Activated CD8-positive, alpha-beta memory T cell treated with anti-CD3 and anti-CD28 coated beads, Interleukin-2, amount 10 ng/mL, durations not matched to agents 7 days and 5 days (primary cell): ENCODE measurements at regions not wholly inside any gene's neighbourhood (a gene's known extent, or its start where the extent isn't known, plus 50 kb on each side); places are given as distances from the start of the nearest gene placed in this dataset.

ENCODE experiments used
- ATAC-seq: fragments of 150-1000 bp; cut with Tn5 transposase; one replicate; pipeline ENCODE4 v1.10.0; 2021; ENCODE audit warnings: moderate library complexity
- CTCF ChIA-PET: fragments of 350-600 bp; sonication (Branson Sonifier 250); formaldehyde crosslinking; loops from one replicate; lab custom pipeline; 2021; ENCODE audit warnings: antibody characterized with exemption; lab: Charles Lee
- DNase-seq: peaks from one replicate; pipeline ENCODE4 v3.0.0-alpha.2; 2020
- H3K27ac Mint-ChIP-seq: one replicate; pipeline ENCODE4 v1.8.0; 2021; ENCODE audit warnings: mild to moderate bottlenecking, mixed read lengths
- H3K27me3 Mint-ChIP-seq: one replicate; pipeline ENCODE4 v1.8.0; 2021; ENCODE audit warnings: mixed read lengths
- H3K36me3 Mint-ChIP-seq: one replicate; pipeline ENCODE4 v1.8.0; 2021; ENCODE audit warnings: mild to moderate bottlenecking, mixed read lengths
- H3K4me1 Mint-ChIP-seq: one replicate; pipeline ENCODE4 v1.8.0; 2021; ENCODE audit warnings: mixed read lengths
- H3K4me3 Mint-ChIP-seq: one replicate; pipeline ENCODE4 v1.8.0; 2021; ENCODE audit warnings: mild to moderate bottlenecking, moderate library complexity, mixed read lengths
- H3K9me3 Mint-ChIP-seq: one replicate; pipeline ENCODE4 v1.8.0; 2022; ENCODE audit warnings: low read depth, mixed read lengths

GRCh38 chr10:59595593-59595992, 114.1 kb downstream of the SLC16A9 start:
- H3K9me3 Mint-ChIP-seq: no peaks in the 10 kb centered on the region
- no peak for DNase-seq
- CTCF ChIA-PET: no interaction called here
- no peaks in the 10 kb centered on the region for H3K27me3 Mint-ChIP-seq
- no peak overlapping the region for H3K4me3 Mint-ChIP-seq
- no peaks in the 10 kb centered on the region for H3K4me1 Mint-ChIP-seq
- H3K36me3 Mint-ChIP-seq: no peaks in the 10 kb centered on the region
- ATAC-seq: no peak
- no peak overlapping the region for H3K27ac Mint-ChIP-seq

- DNase-seq (no peak), ATAC-seq (no peak)
- Mint-ChIP-seq H3K9me3 (no peaks in the 10 kb centered on the region), H3K4me3 (no peak overlapping the region), H3K4me1 (no peaks in the 10 kb centered on the region), H3K27me3 (no peaks in the 10 kb centered on the region), H3K36me3 (no peaks in the 10 kb centered on the region), H3K27ac (no peak overlapping the region)
- CTCF ChIA-PET: no interaction called here
Observed at GRCh38 chr10:59593768-59594167, 115.9 kb downstream of the SLC16A9 start.

- no peak overlapping the region for H3K27ac Mint-ChIP-seq
- no peak for ATAC-seq
- H3K36me3 Mint-ChIP-seq: no peaks in the 10 kb centered on the region
- H3K4me3 Mint-ChIP-seq: no peak overlapping the region
- H3K9me3 Mint-ChIP-seq: no peaks in the 10 kb centered on the region
- no peak for DNase-seq
- H3K27me3 Mint-ChIP-seq: no peaks in the 10 kb centered on the region
- CTCF ChIA-PET: no interaction called here
- no peaks in the 10 kb centered on the region for H3K4me1 Mint-ChIP-seq
Observed at GRCh38 chr10:59589796-59590195, 119.9 kb downstream of the SLC16A9 start.

- Mint-ChIP-seq H3K27me3 (no peaks in the 10 kb centered on the region), H3K4me1 (no peaks in the 10 kb centered on the region)
- CTCF ChIA-PET: no interaction called here
Observed at GRCh38 chr10:59588791-59589190, 120.9 kb downstream of the SLC16A9 start.

GRCh38 chr10:59587756-59588140, 121.9 kb downstream of the SLC16A9 start:
- no peaks in the 10 kb centered on the region for H3K36me3 Mint-ChIP-seq
- H3K4me1 Mint-ChIP-seq: no peaks in the 10 kb centered on the region
- no peak overlapping the region for H3K4me3 Mint-ChIP-seq
- ATAC-seq (no peak), DNase-seq (no peak)
- CTCF ChIA-PET: no interaction called here
- H3K9me3 Mint-ChIP-seq: no peaks in the 10 kb centered on the region
- no peak overlapping the region for H3K27ac Mint-ChIP-seq
- H3K27me3 Mint-ChIP-seq: no peaks in the 10 kb centered on the region

More at GRCh38 chr10:59588791-59589190, 120.9 kb downstream of the SLC16A9 start:
- H3K4me3 Mint-ChIP-seq: no peak overlapping the region
- no peaks in the 10 kb centered on the region for H3K36me3 Mint-ChIP-seq
- ATAC-seq: no peak
- H3K9me3 Mint-ChIP-seq: no peaks in the 10 kb centered on the region
- H3K27ac Mint-ChIP-seq: no peak overlapping the region
- DNase-seq: no peak

GRCh38 chr10:59587083-59587755, 122.4 kb downstream of the SLC16A9 start:
- DNase-seq (no peak), ATAC-seq (no peak)
- CTCF ChIA-PET: no interaction called here
- H3K27ac Mint-ChIP-seq: no peak overlapping the region
- H3K36me3 Mint-ChIP-seq: no peaks in the 10 kb centered on the region
- no peak overlapping the region for H3K4me3 Mint-ChIP-seq
- H3K27me3 Mint-ChIP-seq: no peaks in the 10 kb centered on the region
- H3K4me1 Mint-ChIP-seq: no peaks in the 10 kb centered on the region
- no peaks in the 10 kb centered on the region for H3K9me3 Mint-ChIP-seq

- H3K4me1 Mint-ChIP-seq: no peaks in the 10 kb centered on the region
- DNase-seq: no peak
- ATAC-seq: no peak
- CTCF ChIA-PET: no interaction called here
- no peaks in the 10 kb centered on the region for H3K27me3 Mint-ChIP-seq
- H3K4me3 Mint-ChIP-seq: no peak overlapping the region
- H3K27ac Mint-ChIP-seq: no peak overlapping the region
- H3K9me3 Mint-ChIP-seq: no peaks in the 10 kb centered on the region
- no peaks in the 10 kb centered on the region for H3K36me3 Mint-ChIP-seq
Observed at GRCh38 chr10:59586407-59586891, 123.2 kb downstream of the SLC16A9 start.

GRCh38 chr10:59585046-59585700, 124.5 kb downstream of the SLC16A9 start:
- H3K9me3 Mint-ChIP-seq: no peaks in the 10 kb centered on the region
- H3K27me3 Mint-ChIP-seq: no peaks in the 10 kb centered on the region
- H3K4me1 Mint-ChIP-seq: no peaks in the 10 kb centered on the region
- DNase-seq (no peak), ATAC-seq (no peak)
- H3K36me3 Mint-ChIP-seq: no peaks in the 10 kb centered on the region
- no peak overlapping the region for H3K4me3 Mint-ChIP-seq
- CTCF ChIA-PET: no interaction called here
- no peak overlapping the region for H3K27ac Mint-ChIP-seq

- no peaks in the 10 kb centered on the region for H3K27me3 Mint-ChIP-seq
- no peaks in the 10 kb centered on the region for H3K4me1 Mint-ChIP-seq
- no peak for DNase-seq
Observed at GRCh38 chr10:59582780-59583179, 126.9 kb downstream of the SLC16A9 start.

GRCh38 chr10:59582058-59582457, 127.6 kb downstream of the SLC16A9 start:
- Mint-ChIP-seq H3K4me1 (no peaks in the 10 kb centered on the region), H3K27ac (no peak overlapping the region)
- CTCF ChIA-PET: no interaction called here

More at GRCh38 chr10:59582780-59583179, 126.9 kb downstream of the SLC16A9 start:
- Mint-ChIP-seq H3K4me3 (no peak overlapping the region), H3K36me3 (no peaks in the 10 kb centered on the region), H3K9me3 (no peaks in the 10 kb centered on the region), H3K27ac (no peak overlapping the region)
- CTCF ChIA-PET: no interaction called here
- ATAC-seq: no peak

GRCh38 chr10:59580026-59580863, 129.4 kb downstream of the SLC16A9 start:
- Mint-ChIP-seq H3K4me1 (no peaks in the 10 kb centered on the region), H3K27me3 (no peaks in the 10 kb centered on the region), H3K4me3 (no peak overlapping the region), H3K27ac (no peak overlapping the region), H3K36me3 (no peaks in the 10 kb centered on the region), H3K9me3 (no peaks in the 10 kb centered on the region)
- ATAC-seq (no peak), DNase-seq (no peak)
- CTCF ChIA-PET: interaction anchor here (1.0 kb wide), 1 partner anchor 18 kb away, joined by 4 read pairs; no protein-coding TSS in a partner anchor

More at GRCh38 chr10:59582058-59582457, 127.6 kb downstream of the SLC16A9 start:
- no peaks in the 10 kb centered on the region for H3K36me3 Mint-ChIP-seq
- DNase-seq (no peak), ATAC-seq (no peak)
- no peaks in the 10 kb centered on the region for H3K9me3 Mint-ChIP-seq
- no peaks in the 10 kb centered on the region for H3K27me3 Mint-ChIP-seq
- H3K4me3 Mint-ChIP-seq: no peak overlapping the region

- Mint-ChIP-seq H3K36me3 (no peaks in the 10 kb centered on the region), H3K4me1 (no peaks in the 10 kb centered on the region), H3K27me3 (no peaks in the 10 kb centered on the region), H3K4me3 (no peak overlapping the region), H3K9me3 (no peaks in the 10 kb centered on the region), H3K27ac (no peak overlapping the region)
- CTCF ChIA-PET: no interaction called here
- no peak for ATAC-seq
- no peak for DNase-seq
Observed at GRCh38 chr10:59578741-59579140, 130.9 kb downstream of the SLC16A9 start.

GRCh38 chr10:59577984-59578383, 131.7 kb downstream of the SLC16A9 start:
- H3K27me3 Mint-ChIP-seq: no peaks in the 10 kb centered on the region
- DNase-seq: no peak
- no peaks in the 10 kb centered on the region for H3K4me1 Mint-ChIP-seq
- no peak overlapping the region for H3K4me3 Mint-ChIP-seq
- CTCF ChIA-PET: no interaction called here
- H3K9me3 Mint-ChIP-seq: no peaks in the 10 kb centered on the region
- no peaks in the 10 kb centered on the region for H3K36me3 Mint-ChIP-seq
- H3K27ac Mint-ChIP-seq: no peak overlapping the region
- ATAC-seq: no peak
